B cell (primary cell): ENCODE measurements at regions not wholly inside any gene's neighbourhood (a gene's known extent, or its start where the extent isn't known, plus 50 kb on each side); places are given as distances from the start of the nearest gene placed in this dataset.

Experiments used
- CTCF ChIP-seq: fragments of 200-600 bp; IDR thresholded peaks from one replicate; pipeline ENCODE4 v1.8.0; 2022; ENCODE audit warnings: antibody characterized with exemption, mild to moderate bottlenecking
- EZH2 ChIP-seq: IDR thresholded peaks from 2 replicates; pipeline ENCODE4 v1.6.1; 2012; ENCODE audit warnings: borderline replicate concordance, low read depth, mild to moderate bottlenecking, moderate library complexity, low read length; ENCODE audit not compliant: insufficient read depth, poor library complexity, severe bottlenecking

GRCh38 chr18:70454704-70455322 is 166.0 kb downstream of the SOCS6 start:
- peak; percentile 74 for TF ChIP-seq CTCF
- no peak for TF ChIP-seq EZH2
